ENCODE measurements at regions not wholly inside any gene's neighbourhood (a gene's known extent, or its start where the extent isn't known, plus 50 kb on each side); places are given as distances from the start of the nearest gene placed in this dataset.

DNA sequence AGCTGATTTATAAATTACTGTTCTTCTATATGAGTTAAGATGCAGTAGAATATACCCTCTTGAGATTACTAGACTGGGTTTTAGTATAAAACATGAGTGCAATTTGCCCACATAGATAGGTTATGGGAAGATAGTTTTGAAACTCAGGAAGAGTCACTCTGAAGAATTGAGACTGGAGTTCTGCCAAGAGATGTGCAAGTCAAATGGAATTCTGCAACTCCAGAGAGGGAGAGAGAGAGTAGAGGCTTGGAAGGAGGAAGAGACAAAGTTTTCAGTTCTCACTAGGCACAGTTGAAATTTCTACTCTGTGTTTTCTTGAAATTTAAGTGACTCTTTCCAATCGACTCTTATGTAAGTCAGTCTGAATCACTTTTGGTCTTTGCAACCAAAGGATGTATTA, 878.8 kb downstream of the TSN start:
- H3K9me3 Mint-ChIP-seq (ENCODE audit: unreplicated experiment) = no peaks in the 10 kb centered on the region
- Histone ChIP-seq H3K9ac (ENCODE audit: low read length) (peak overlapping the region; percentile 9), H3K79me2 (ENCODE audit: insufficient read depth, low read length) (no peaks in the 10 kb centered on the region), H3K4me1 (ENCODE audit: insufficient read depth, low read length) (peaks cover 3% of the 10 kb centered on the region), H3K27me3 (ENCODE audit: insufficient read depth, low read length) (no peaks in the 10 kb centered on the region), H3K4me2 (ENCODE audit: low read length) (peak overlapping the region; percentile 53), H3K36me3 (ENCODE audit: insufficient read depth, low read length) (no peaks in the 10 kb centered on the region), H2AFZ (ENCODE audit: low read depth, low read length) (no peak overlapping the region), H4K20me1 (ENCODE audit: insufficient read depth, low read length) (no peaks in the 10 kb centered on the region), H3K4me3 (ENCODE audit: insufficient read depth, low read depth, low read length) (no peak overlapping the region), H3K9me3 (ENCODE audit: insufficient read depth, low read depth, low read length) (no peaks in the 10 kb centered on the region), H3K27ac (ENCODE audit: low read depth, low read length) (peak overlapping the region; percentile 43)
- peak overlapping the region; percentile 97 for H3K27ac Mint-ChIP-seq (ENCODE audit: unreplicated experiment)
- FAIRE-seq (peak; percentile 82), DNase-seq (ENCODE audit: low read depth) (peak; percentile 73)
- no peaks in the 10 kb centered on the region for H3K27me3 Mint-ChIP-seq (ENCODE audit: low read depth, unreplicated experiment)
- no peak for TF ChIP-seq EZH2 (IDR thresholded peaks at IDR 0.05; ENCODE audit: insufficient read depth, low read length)
- TF ChIP-seq, protein P1, sequence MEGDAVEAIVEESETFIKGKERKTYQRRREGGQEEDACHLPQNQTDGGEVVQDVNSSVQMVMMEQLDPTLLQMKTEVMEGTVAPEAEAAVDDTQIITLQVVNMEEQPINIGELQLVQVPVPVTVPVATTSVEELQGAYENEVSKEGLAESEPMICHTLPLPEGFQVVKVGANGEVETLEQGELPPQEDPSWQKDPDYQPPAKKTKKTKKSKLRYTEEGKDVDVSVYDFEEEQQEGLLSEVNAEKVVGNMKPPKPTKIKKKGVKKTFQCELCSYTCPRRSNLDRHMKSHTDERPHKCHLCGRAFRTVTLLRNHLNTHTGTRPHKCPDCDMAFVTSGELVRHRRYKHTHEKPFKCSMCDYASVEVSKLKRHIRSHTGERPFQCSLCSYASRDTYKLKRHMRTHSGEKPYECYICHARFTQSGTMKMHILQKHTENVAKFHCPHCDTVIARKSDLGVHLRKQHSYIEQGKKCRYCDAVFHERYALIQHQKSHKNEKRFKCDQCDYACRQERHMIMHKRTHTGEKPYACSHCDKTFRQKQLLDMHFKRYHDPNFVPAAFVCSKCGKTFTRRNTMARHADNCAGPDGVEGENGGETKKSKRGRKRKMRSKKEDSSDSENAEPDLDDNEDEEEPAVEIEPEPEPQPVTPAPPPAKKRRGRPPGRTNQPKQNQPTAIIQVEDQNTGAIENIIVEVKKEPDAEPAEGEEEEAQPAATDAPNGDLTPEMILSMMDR (IDR thresholded peaks at IDR 0.05; ENCODE audit: insufficient read depth, low read depth, low read length) = no peak
- H3K4me3 Mint-ChIP-seq (ENCODE audit: unreplicated experiment) = no peak overlapping the region
- H3K36me3 Mint-ChIP-seq (ENCODE audit: low read depth, unreplicated experiment) = no peaks in the 10 kb centered on the region
- peaks cover 20% of the 10 kb centered on the region for H3K4me1 Mint-ChIP-seq (ENCODE audit: low read depth, unreplicated experiment)

DNA sequence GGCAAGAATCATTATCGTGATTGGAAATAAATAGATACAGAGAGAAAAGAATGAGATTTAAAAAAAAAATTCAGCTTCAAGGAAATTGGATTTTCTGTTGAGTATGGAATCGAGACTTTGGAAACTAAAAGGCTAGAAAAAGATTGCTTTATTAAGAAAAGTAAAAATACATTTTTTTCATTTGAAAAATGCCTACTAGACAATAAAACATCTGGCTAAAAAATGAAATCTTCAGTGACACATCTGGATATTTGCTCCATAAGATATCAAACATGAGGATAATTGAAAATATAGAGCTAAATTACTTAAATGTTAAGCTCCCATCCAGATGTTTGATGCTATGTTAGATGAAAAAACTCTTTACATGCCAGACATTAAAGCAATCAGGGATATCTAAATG, 879.5 kb downstream of the TSN start:
- H3K4me1 Mint-ChIP-seq (ENCODE audit: low read depth, unreplicated experiment) = peaks cover 20% of the 10 kb centered on the region
- no peaks in the 10 kb centered on the region for H3K36me3 Mint-ChIP-seq (ENCODE audit: low read depth, unreplicated experiment)
- no peaks in the 10 kb centered on the region for H3K9me3 Mint-ChIP-seq (ENCODE audit: unreplicated experiment)
- Histone ChIP-seq H3K4me2 (ENCODE audit: low read length) (no peak overlapping the region), H3K9ac (ENCODE audit: low read length) (no peak overlapping the region), H2AFZ (ENCODE audit: low read depth, low read length) (no peak overlapping the region), H3K4me1 (ENCODE audit: insufficient read depth, low read length) (peaks cover 3% of the 10 kb centered on the region), H4K20me1 (ENCODE audit: insufficient read depth, low read length) (no peaks in the 10 kb centered on the region), H3K9me3 (ENCODE audit: insufficient read depth, low read depth, low read length) (no peaks in the 10 kb centered on the region), H3K27me3 (ENCODE audit: insufficient read depth, low read length) (no peaks in the 10 kb centered on the region), H3K79me2 (ENCODE audit: insufficient read depth, low read length) (no peaks in the 10 kb centered on the region), H3K27ac (ENCODE audit: low read depth, low read length) (peak overlapping the region; percentile 43), H3K4me3 (ENCODE audit: insufficient read depth, low read depth, low read length) (no peak overlapping the region), H3K36me3 (ENCODE audit: insufficient read depth, low read length) (no peaks in the 10 kb centered on the region)
- TF ChIP-seq, protein P1 (IDR thresholded peaks at IDR 0.05; ENCODE audit: insufficient read depth, low read depth, low read length) = no peak
- TF ChIP-seq EZH2 (IDR thresholded peaks at IDR 0.05; ENCODE audit: insufficient read depth, low read length) = no peak
- FAIRE-seq = no peak
- H3K27me3 Mint-ChIP-seq (ENCODE audit: low read depth, unreplicated experiment) = no peaks in the 10 kb centered on the region
- peak overlapping the region; percentile 97 for H3K27ac Mint-ChIP-seq (ENCODE audit: unreplicated experiment)
- peak overlapping the region; percentile 30 for H3K4me3 Mint-ChIP-seq (ENCODE audit: unreplicated experiment)
- no peak for DNase-seq (ENCODE audit: low read depth)

DNA sequence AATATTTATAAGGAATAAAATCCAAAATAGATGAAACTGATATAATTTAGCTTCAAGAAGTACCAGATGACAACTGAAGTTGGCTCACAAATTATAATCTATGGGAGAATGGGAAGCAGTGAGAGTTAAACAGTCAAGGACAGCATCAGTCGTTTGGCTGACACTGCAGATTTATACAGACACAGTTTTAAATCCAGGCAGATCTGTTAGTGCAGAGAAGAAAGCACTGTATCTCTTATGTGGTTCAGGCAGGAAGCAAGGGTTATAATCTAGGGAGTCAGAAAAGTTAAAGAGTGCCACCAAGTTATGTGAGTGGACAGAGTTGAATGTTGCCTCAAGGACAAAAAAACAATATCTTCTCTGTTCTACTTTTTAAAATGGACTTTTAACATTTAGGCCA, 880.2 kb downstream of the TSN start:
- TF ChIP-seq, protein P1 (IDR thresholded peaks at IDR 0.05; ENCODE audit: insufficient read depth, low read depth, low read length) = no peak
- no peaks in the 10 kb centered on the region for H3K27me3 Mint-ChIP-seq (ENCODE audit: low read depth, unreplicated experiment)
- Histone ChIP-seq H2AFZ (ENCODE audit: low read depth, low read length) (no peak overlapping the region), H3K9ac (ENCODE audit: low read length) (no peak overlapping the region), H3K4me2 (ENCODE audit: low read length) (no peak overlapping the region), H3K27ac (ENCODE audit: low read depth, low read length) (no peak overlapping the region), H3K4me3 (ENCODE audit: insufficient read depth, low read depth, low read length) (no peak overlapping the region), H4K20me1 (ENCODE audit: insufficient read depth, low read length) (no peaks in the 10 kb centered on the region), H3K4me1 (ENCODE audit: insufficient read depth, low read length) (peaks cover 3% of the 10 kb centered on the region), H3K27me3 (ENCODE audit: insufficient read depth, low read length) (no peaks in the 10 kb centered on the region), H3K79me2 (ENCODE audit: insufficient read depth, low read length) (no peaks in the 10 kb centered on the region), H3K9me3 (ENCODE audit: insufficient read depth, low read depth, low read length) (no peaks in the 10 kb centered on the region), H3K36me3 (ENCODE audit: insufficient read depth, low read length) (no peaks in the 10 kb centered on the region)
- H3K36me3 Mint-ChIP-seq (ENCODE audit: low read depth, unreplicated experiment) = no peaks in the 10 kb centered on the region
- peaks cover 20% of the 10 kb centered on the region for H3K4me1 Mint-ChIP-seq (ENCODE audit: low read depth, unreplicated experiment)
- FAIRE-seq (no peak), DNase-seq (ENCODE audit: low read depth) (no peak)
- no peaks in the 10 kb centered on the region for H3K9me3 Mint-ChIP-seq (ENCODE audit: unreplicated experiment)
- H3K4me3 Mint-ChIP-seq (ENCODE audit: unreplicated experiment) = no peak overlapping the region
- peak overlapping the region; percentile 72 for H3K27ac Mint-ChIP-seq (ENCODE audit: unreplicated experiment)
